ENCODE measurements at regions not wholly inside any gene's neighbourhood (a gene's known extent, or its start where the extent isn't known, plus 50 kb on each side); places are given as distances from the start of the nearest gene placed in this dataset.

- no peak for DNase-seq
Observed at GRCh38 chr9:27625751-27626150, 52.5 kb upstream of the C9orf72 start.

GRCh38 chr9:27626244-27627187 is 53.2 kb upstream of the C9orf72 start:
- DNase-seq, result no peak

- no peak for DNase-seq
Observed at GRCh38 chr9:27627188-27627564, 53.9 kb upstream of the C9orf72 start.

GRCh38 chr9:27628311-27628710 is 55.0 kb upstream of the C9orf72 start:
- DNase-seq, result no peak

- DNase-seq, result no peak
Observed at GRCh38 chr9:27629425-27629824, 56.1 kb upstream of the C9orf72 start.

- no peak for DNase-seq
Observed at GRCh38 chr9:27632254-27632653, 59.0 kb upstream of the C9orf72 start.

- no peak for DNase-seq
Observed at GRCh38 chr9:27633764-27634163, 60.5 kb upstream of the C9orf72 start.

- DNase-seq, result no peak
Observed at GRCh38 chr9:27634879-27635278, 61.6 kb upstream of the C9orf72 start.

GRCh38 chr9:27638716-27639115 is 65.4 kb upstream of the C9orf72 start:
- DNase-seq, result no peak

GRCh38 chr9:27645161-27645840 is 72.0 kb upstream of the C9orf72 start:
- DNase-seq, result no peak

GRCh38 chr9:27653246-27653645 is 80.0 kb upstream of the C9orf72 start:
- DNase-seq, result no peak

GRCh38 chr9:27653957-27654356 is 80.7 kb upstream of the C9orf72 start:
- no peak for DNase-seq

- DNase-seq, result no peak
Observed at GRCh38 chr9:27654629-27655285, 81.5 kb upstream of the C9orf72 start.

GRCh38 chr9:27655441-27655840 is 82.2 kb upstream of the C9orf72 start:
- no peak for DNase-seq

- no peak for DNase-seq
Observed at GRCh38 chr9:27659001-27659400, 85.7 kb upstream of the C9orf72 start.

GRCh38 chr9:27659571-27659970 is 86.3 kb upstream of the C9orf72 start:
- no peak for DNase-seq

GRCh38 chr9:27660148-27660547 is 86.9 kb upstream of the C9orf72 start:
- DNase-seq, result no peak

GRCh38 chr9:27663526-27663925 is 90.2 kb upstream of the C9orf72 start:
- no peak for DNase-seq

GRCh38 chr9:27664121-27664779 is 91.0 kb upstream of the C9orf72 start:
- no peak for DNase-seq

GRCh38 chr9:27665136-27665535 is 91.9 kb upstream of the C9orf72 start:
- DNase-seq, result no peak

GRCh38 chr9:27668280-27668679 is 95.0 kb upstream of the C9orf72 start:
- DNase-seq, result no peak

GRCh38 chr9:27671636-27672035 is 98.4 kb upstream of the C9orf72 start:
- no peak for DNase-seq

- no peak for DNase-seq
Observed at GRCh38 chr9:27672718-27673117, 99.4 kb upstream of the C9orf72 start.

All from DMS79 (cell line).